ENCODE measurements at regions not wholly inside any gene's neighbourhood (a gene's known extent, or its start where the extent isn't known, plus 50 kb on each side); places are given as distances from the start of the nearest gene placed in this dataset.

Small RNA genes in the stretch of these regions (small RNA-seq; reads per million reads assigned to genes)
- gene RF00424, result 0 reads per million in 2 experiments
